ENCODE measurements at regions not wholly inside any gene's neighbourhood (a gene's known extent, or its start where the extent isn't known, plus 50 kb on each side); places are given as distances from the start of the nearest gene placed in this dataset.

DNA sequence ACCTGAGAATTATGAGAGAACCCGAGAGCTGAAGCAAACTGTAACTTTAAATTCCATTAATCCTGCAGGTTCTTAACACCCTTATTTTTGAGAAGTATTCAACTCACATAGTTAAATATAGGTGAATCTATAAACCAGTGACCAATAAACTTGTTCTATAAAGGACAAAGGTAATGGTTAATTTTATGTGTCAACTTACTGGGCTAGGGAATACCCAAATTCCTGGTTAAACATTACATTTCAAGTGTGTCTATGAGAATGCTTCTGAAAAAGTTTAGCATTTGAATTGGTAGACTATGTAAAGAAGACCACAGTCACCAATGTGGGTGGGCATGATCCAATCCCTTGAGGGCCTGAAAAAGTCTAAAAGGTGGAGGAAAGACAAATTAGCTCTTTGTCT, 99.1 kb downstream of the KCNJ2 start:
- TF ChIP-seq POLR2A (IDR thresholded peaks at IDR 0.05; ENCODE audit: low read depth, low read length), result no peak
- no peak for TF ChIP-seq TAF1 (IDR thresholded peaks at IDR 0.05; ENCODE audit: borderline replicate concordance, low read depth, low read length)
